IgD-negative memory B cell (primary cell): ENCODE measurements at regions not wholly inside any gene's neighbourhood (a gene's known extent, or its start where the extent isn't known, plus 50 kb on each side); places are given as distances from the start of the nearest gene placed in this dataset.
A peak's percentile ranks its signal among the peaks of the same experiment; 100 is the strongest.

ENCODE experiments used
- H3K27ac Mint-ChIP-seq, 3 donors: one replicate each; pipeline ENCODE4 v1.8.0; 2020 to 2022; ENCODE audit warnings: mild to moderate bottlenecking in 3 of 3, mixed read lengths in 3 of 3, moderate library complexity in 1 of 3
- H3K27me3 Mint-ChIP-seq: one replicate; pipeline ENCODE4 v1.8.0; 2021; ENCODE audit warnings: mixed read lengths
- H3K36me3 Mint-ChIP-seq: one replicate; pipeline ENCODE4 v1.8.0; 2020; ENCODE audit warnings: mild to moderate bottlenecking, mixed read lengths
- H3K4me1 Mint-ChIP-seq, 3 donors: one replicate each; pipeline ENCODE4 v1.8.0; 2020 to 2022; ENCODE audit warnings: mixed read lengths in 3 of 3, mild to moderate bottlenecking in 1 of 3
- H3K4me3 Mint-ChIP-seq, 4 donors: one replicate each; pipeline ENCODE4 v1.8.0; 2020 to 2022; ENCODE audit warnings: mild to moderate bottlenecking in 4 of 4, mixed read lengths in 4 of 4, moderate library complexity in 3 of 4
- H3K9me3 Mint-ChIP-seq, 3 donors: one replicate each; pipeline ENCODE4 v1.8.0; 2020 to 2021; ENCODE audit warnings: mixed read lengths in 3 of 3, mild to moderate bottlenecking in 1 of 3

DNA sequence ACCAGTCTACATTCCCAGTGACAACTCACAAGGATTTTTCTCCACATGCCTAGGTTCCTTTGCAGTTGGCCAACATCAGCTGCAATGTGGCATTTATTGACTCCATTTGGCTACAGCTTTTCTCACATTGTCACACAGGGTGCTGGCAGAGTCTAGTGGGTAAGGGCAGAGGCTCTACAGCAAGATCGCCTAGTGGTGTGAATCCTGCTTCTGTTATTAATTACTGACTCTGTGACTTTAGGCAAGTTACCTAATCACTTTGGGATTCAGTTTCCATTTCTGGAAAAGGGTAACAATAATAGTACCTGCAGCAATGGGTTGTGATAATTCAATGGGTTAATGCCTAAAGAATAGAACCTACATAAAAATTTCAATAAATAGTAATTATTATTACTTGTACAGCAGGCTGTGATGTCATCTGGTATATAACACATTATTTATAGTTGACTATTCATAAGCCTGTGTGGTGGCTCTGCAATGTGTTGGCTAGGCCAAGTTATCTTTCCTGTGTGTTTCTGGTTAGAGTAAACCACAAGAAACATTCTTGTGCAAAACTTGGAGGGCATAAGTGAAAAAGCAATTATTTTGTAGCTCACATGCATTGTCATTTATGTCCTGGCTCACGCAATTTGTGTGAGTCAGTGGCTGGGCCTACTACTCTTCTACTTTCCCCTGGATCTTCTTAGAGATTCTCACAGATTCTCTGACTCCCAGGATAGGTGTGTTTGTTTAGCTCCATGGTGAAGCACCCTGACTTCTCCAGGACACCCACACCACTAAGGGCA, 59.5 kb downstream of the PTGS2 start:
- Mint-ChIP-seq H3K36me3 (no peaks in the 10 kb centered on the region), H3K9me3 (no peaks in the 10 kb centered on the region), H3K27me3 (peaks cover 3% of the 10 kb centered on the region), H3K27ac (peak overlapping the region in 1 of 3 donors; percentile 59), H3K4me1 (peaks cover 5 to 13% (median 6%) of the 10 kb centered on the region in 3 donors), H3K4me3 (no peak overlapping the region)

DNA sequence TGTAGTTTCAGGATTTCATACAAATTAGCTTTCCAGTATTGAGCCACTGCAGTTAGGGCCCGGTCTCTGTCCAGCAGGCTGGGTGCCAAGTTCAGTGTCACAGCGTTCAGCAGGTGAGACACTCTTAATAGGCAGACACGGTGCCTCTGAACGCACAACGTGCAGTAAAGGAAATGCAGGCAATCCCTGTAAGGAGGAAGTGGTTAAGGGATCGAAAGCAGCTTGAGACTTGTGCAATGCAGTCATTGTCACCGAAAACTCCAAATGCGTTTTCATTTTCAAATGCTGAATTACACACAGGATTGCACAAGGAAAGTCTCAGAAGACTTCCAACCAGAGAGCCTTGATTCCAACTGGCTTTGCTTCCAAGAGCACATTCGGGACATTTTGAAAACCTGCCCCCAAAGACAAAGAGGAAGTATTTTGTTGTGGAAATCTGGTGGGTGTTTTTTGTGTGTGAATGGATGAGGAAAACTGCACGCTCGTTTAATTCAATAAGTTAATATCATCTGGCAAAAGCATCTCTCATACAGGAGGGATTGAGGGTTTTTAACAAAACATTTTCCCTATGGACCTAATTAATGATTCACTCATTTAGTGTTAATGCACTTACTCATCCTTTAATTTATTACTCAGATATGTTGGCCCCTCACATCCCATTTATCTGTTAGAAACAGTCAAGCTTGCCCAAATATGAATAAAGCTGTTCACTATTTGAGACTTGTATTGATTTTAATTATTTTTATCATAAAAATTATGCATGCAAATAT, 61.6 kb downstream of the PTGS2 start:
- peaks cover 4% of the 10 kb centered on the region for H3K27me3 Mint-ChIP-seq
- H3K4me1 Mint-ChIP-seq: peaks cover 6 to 22% (median 9%) of the 10 kb centered on the region in 3 donors
- no peaks in the 10 kb centered on the region for H3K36me3 Mint-ChIP-seq
- peak overlapping the region in 1 of 3 donors; percentile 68 for H3K27ac Mint-ChIP-seq
- H3K9me3 Mint-ChIP-seq: no peaks in the 10 kb centered on the region
- H3K4me3 Mint-ChIP-seq: peak overlapping the region in 3 of 4 donors; percentile 54 to 76 (median 71)

DNA sequence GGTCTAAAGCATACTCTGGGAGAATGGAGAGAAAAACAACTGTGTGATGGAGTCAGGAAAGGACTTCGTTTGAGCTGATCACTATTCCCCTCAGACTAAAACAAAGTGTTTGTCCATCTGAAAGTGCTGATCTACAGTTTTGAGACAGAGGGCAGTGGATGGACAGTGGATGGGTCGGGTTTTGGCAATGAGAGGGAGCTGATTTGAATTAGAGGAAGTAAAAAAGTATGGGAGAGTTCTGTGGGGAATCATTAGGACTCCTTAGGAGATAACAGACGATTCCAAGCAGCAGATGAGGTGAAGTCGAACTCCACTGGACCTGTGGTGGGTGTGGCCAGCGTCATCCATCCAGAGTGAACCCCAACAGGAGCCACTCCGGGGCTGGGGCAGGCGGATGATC, 62.3 kb downstream of the PTGS2 start:
- Mint-ChIP-seq H3K27me3 (peaks cover 4% of the 10 kb centered on the region), H3K36me3 (no peaks in the 10 kb centered on the region), H3K27ac (no peak overlapping the region), H3K4me3 (peak overlapping the region in 2 of 4 donors; percentile 51 to 61), H3K4me1 (peaks cover 6 to 22% (median 9%) of the 10 kb centered on the region in 3 donors), H3K9me3 (no peaks in the 10 kb centered on the region)

DNA sequence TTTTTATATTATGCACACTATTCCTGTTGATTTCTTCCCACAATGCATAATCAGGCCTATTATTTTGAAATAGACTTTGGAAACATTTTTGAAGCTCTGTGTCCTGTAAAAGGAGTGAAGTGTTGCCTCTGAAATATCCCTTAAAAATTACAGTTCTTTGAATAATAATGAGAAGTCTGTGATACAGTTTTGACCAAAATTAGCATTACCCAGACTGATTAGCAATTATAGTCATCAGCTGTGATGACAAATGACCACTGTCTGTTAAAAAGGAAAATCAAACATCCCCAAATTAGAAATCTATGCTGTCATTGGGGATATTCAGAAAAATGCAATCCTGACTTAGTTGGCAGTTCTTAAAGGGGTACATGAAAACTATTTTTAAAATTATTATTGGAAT, 63.7 kb downstream of the PTGS2 start:
- Mint-ChIP-seq H3K4me1 (peaks cover 6 to 22% (median 9%) of the 10 kb centered on the region in 3 donors), H3K9me3 (no peaks in the 10 kb centered on the region)

GRCh38 chr1:186615332-186615731, 64.9 kb downstream of the PTGS2 start:
- Mint-ChIP-seq H3K9me3 (no peaks in the 10 kb centered on the region), H3K27ac (no peak overlapping the region), H3K4me3 (no peak overlapping the region), H3K36me3 (peaks cover 2% of the 10 kb centered on the region), H3K27me3 (peaks cover 7% of the 10 kb centered on the region), H3K4me1 (peaks cover 6 to 22% (median 9%) of the 10 kb centered on the region in 3 donors)

More for the DNA sequence above, 63.7 kb downstream of the PTGS2 start:
- Mint-ChIP-seq H3K4me3 (no peak overlapping the region), H3K27me3 (peaks cover 7% of the 10 kb centered on the region), H3K27ac (no peak overlapping the region), H3K36me3 (peaks cover 2% of the 10 kb centered on the region)

DNA sequence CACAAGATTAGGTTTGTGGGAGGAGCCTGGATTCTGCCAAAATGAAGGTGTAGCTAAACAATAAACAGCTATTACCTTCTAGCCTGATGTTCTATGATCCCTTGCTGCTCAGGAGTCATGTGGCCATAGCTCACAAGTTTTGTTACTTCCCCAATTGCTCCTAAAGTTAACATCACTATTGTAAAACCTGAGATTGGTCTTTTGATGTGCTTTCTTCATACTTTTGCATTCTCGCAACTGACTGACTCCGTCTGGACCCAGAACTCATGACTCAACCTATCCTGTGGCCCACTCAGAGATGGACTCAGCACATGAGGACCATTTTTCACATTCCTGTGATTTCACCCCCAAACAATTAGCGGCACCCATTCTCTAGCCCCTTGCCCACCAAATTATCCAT, 69.1 kb downstream of the PTGS2 start:
- Mint-ChIP-seq H3K27me3 (peaks cover 12% of the 10 kb centered on the region), H3K9me3 (no peaks in the 10 kb centered on the region), H3K4me3 (no peak overlapping the region), H3K27ac (no peak overlapping the region), H3K4me1 (peaks cover 0 to 10% (median 5%) of the 10 kb centered on the region in 3 donors), H3K36me3 (peaks cover 2% of the 10 kb centered on the region)

GRCh38 chr1:186609183-186609582, 71.0 kb downstream of the PTGS2 start:
- Mint-ChIP-seq H3K27ac (no peak overlapping the region), H3K36me3 (peaks cover 2% of the 10 kb centered on the region), H3K27me3 (peaks cover 8% of the 10 kb centered on the region), H3K9me3 (peaks cover 0 to 5% (median 0%) of the 10 kb centered on the region in 3 donors), H3K4me3 (no peak overlapping the region), H3K4me1 (peaks cover 0 to 2% (median under 1%) of the 10 kb centered on the region in 3 donors)

- H3K27me3 Mint-ChIP-seq: peaks cover 6% of the 10 kb centered on the region
- H3K4me3 Mint-ChIP-seq: no peak overlapping the region
- peaks cover 0 to 5% (median 0%) of the 10 kb centered on the region in 3 donors for H3K9me3 Mint-ChIP-seq
- H3K27ac Mint-ChIP-seq: no peak overlapping the region
- H3K36me3 Mint-ChIP-seq: no peaks in the 10 kb centered on the region
- no peaks in the 10 kb centered on the region for H3K4me1 Mint-ChIP-seq
Measured at GRCh38 chr1:186605762-186606350, 74.4 kb downstream of the PTGS2 start.

GRCh38 chr1:186595969-186596368, 84.3 kb downstream of the PTGS2 start:
- H3K4me3 Mint-ChIP-seq: peak overlapping the region in 1 of 4 donors; percentile 1
- no peaks in the 10 kb centered on the region for H3K27me3 Mint-ChIP-seq
- peaks cover 2 to 18% (median 8%) of the 10 kb centered on the region in 3 donors for H3K9me3 Mint-ChIP-seq

DNA sequence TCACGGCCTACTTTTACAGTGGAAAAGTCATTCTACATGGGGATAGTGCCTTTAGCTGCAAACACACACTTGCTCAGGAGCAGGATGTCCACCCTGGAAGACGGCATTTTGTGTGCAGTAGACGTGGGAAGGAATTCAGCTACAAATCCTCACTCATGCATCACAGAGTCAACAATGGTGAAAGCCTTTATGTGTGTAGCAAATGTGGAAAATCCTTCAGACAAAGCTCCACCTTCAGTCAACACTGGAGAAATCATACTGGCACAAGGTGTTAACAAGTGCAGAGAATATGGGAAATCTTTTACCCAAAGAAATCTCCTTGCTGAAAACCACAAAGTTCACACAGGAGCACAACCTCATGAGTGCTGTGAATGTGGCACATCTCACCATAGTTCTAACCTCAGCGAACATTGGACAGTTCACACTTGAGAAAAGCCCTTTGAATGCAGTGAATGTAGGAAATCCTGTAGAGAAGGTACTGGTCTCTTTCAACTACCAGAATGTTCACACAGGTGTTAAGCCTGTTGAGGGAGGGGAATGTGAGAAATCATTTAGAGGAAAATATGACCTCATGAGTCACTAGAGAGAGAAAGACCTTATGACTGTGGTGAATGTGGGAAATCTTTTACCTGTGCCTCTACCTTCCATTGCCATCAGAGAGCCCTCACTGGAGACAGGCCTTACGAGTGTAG, 101.8 kb downstream of the PTGS2 start:
- no peaks in the 10 kb centered on the region for H3K27me3 Mint-ChIP-seq
- peaks cover 4 to 9% (median 5%) of the 10 kb centered on the region in 3 donors for H3K9me3 Mint-ChIP-seq
- H3K27ac Mint-ChIP-seq: no peak overlapping the region
- no peak overlapping the region for H3K4me3 Mint-ChIP-seq
- H3K4me1 Mint-ChIP-seq: no peaks in the 10 kb centered on the region
- no peaks in the 10 kb centered on the region for H3K36me3 Mint-ChIP-seq

More at GRCh38 chr1:186595969-186596368, 84.3 kb downstream of the PTGS2 start:
- Mint-ChIP-seq H3K4me1 (peaks cover 0 to 8% (median 8%) of the 10 kb centered on the region in 3 donors), H3K36me3 (no peaks in the 10 kb centered on the region), H3K27ac (no peak overlapping the region)

DNA sequence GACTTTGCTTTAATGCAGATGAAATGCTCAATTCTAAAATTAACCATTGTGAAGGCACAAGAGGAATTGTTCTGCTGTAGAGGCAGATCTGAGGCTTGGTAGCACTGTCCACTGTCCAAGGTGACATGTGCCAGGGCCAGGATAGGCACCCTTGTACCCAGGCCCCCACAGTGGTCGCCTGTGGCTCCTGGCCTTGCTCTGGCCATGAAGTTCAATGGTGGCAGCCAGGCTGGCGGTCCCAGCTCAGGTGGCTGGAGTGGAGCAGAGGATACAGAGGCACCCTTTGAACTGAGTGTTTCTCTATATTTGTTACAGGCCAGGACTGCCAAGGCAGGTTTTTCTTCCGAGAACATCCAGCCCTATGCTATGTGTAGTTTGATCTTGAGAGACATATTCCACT, 102.6 kb downstream of the PTGS2 start:
- no peaks in the 10 kb centered on the region for H3K27me3 Mint-ChIP-seq

GRCh38 chr1:186577216-186577615, 103.0 kb downstream of the PTGS2 start:
- H3K27ac Mint-ChIP-seq: no peak overlapping the region
- H3K27me3 Mint-ChIP-seq: no peaks in the 10 kb centered on the region
- H3K36me3 Mint-ChIP-seq: no peaks in the 10 kb centered on the region
- H3K4me3 Mint-ChIP-seq: no peak overlapping the region
- no peaks in the 10 kb centered on the region for H3K4me1 Mint-ChIP-seq
- no peaks in the 10 kb centered on the region for H3K9me3 Mint-ChIP-seq

More for the DNA sequence above, 102.6 kb downstream of the PTGS2 start:
- Mint-ChIP-seq H3K4me3 (no peak overlapping the region), H3K9me3 (peaks cover 0 to 4% (median under 1%) of the 10 kb centered on the region in 3 donors), H3K4me1 (no peaks in the 10 kb centered on the region), H3K27ac (no peak overlapping the region), H3K36me3 (no peaks in the 10 kb centered on the region)

DNA sequence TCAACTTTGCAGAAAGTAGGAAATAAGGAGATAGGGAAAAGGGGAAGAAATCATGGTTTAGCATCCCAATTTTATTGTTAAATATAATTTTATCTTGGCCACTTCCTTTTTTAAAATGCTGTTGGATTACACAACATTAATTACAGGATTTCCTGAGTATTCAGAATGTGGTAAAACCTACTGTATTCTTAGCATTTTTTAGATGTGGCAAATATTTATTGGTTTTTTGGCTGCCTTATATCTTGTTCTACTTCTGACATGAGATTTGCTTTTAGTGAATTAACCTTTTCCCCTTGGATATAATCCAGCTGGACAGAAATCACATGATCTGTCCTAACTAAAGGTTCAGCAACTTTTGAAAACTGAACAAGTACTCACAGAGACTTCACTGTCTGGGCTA, 104.9 kb downstream of the PTGS2 start:
- H3K27me3 Mint-ChIP-seq: no peaks in the 10 kb centered on the region
- no peak overlapping the region for H3K4me3 Mint-ChIP-seq
- no peaks in the 10 kb centered on the region for H3K9me3 Mint-ChIP-seq
- H3K27ac Mint-ChIP-seq: no peak overlapping the region
- no peaks in the 10 kb centered on the region for H3K36me3 Mint-ChIP-seq
- no peaks in the 10 kb centered on the region for H3K4me1 Mint-ChIP-seq

GRCh38 chr1:186574926-186575325, 105.3 kb downstream of the PTGS2 start:
- Mint-ChIP-seq H3K36me3 (no peaks in the 10 kb centered on the region), H3K4me1 (no peaks in the 10 kb centered on the region), H3K4me3 (no peak overlapping the region), H3K27ac (no peak overlapping the region), H3K27me3 (no peaks in the 10 kb centered on the region), H3K9me3 (no peaks in the 10 kb centered on the region)
